GM23338 (cell line): ENCODE measurements at regions not wholly inside any gene's neighbourhood (a gene's known extent, or its start where the extent isn't known, plus 50 kb on each side); places are given as distances from the start of the nearest gene placed in this dataset.

ENCODE experiments used
- ATAC-seq: fragments of 200-7000 bp; cut with Tn5 transposase; 3 replicates; pipeline ENCODE4 v1.9.1; 2020
- DNase-seq: peaks from one replicate; pipeline ENCODE4 v3.0.0-alpha.2; 2015; ENCODE audit warnings: low spot score
- H2AFZ ChIP-seq: fragments of 200-600 bp; sonication (generic); 2 replicates; pipeline ENCODE4 v1.8.0; 2016; ENCODE audit warnings: antibody characterized with exemption, mild to moderate bottlenecking, moderate library complexity
- H3F3A ChIP-seq: fragments of 200-600 bp; sonication (generic); replicated peaks from 2 replicates; pipeline ENCODE4 v1.8.0; 2017; ENCODE audit warnings: antibody characterized with exemption, mixed run types, low read depth
- H3K27ac ChIP-seq: fragments of 200-600 bp; sonication (generic); 2 replicates; pipeline ENCODE4 v1.6.1; 2016; ENCODE audit warnings: low read depth
- H3K27me3 ChIP-seq: fragments of 200-600 bp; sonication (generic); 2 replicates; pipeline ENCODE4 v1.8.0; 2016; ENCODE audit warnings: mild to moderate bottlenecking, mixed run types, moderate library complexity; ENCODE audit not compliant: insufficient read depth
- H3K36me3 ChIP-seq: fragments of 200-600 bp; sonication (generic); 2 replicates; pipeline ENCODE4 v1.8.0; 2016; ENCODE audit warnings: mild to moderate bottlenecking; ENCODE audit not compliant: insufficient read depth
- H3K4me1 ChIP-seq: fragments of 200-600 bp; sonication (generic); 2 replicates; pipeline ENCODE4 v1.8.0; 2016; ENCODE audit warnings: mild to moderate bottlenecking, moderate library complexity; ENCODE audit not compliant: insufficient read depth
- H3K4me2 ChIP-seq: fragments of 200-600 bp; sonication (generic); 2 replicates; pipeline ENCODE4 v1.7.1; 2017; ENCODE audit warnings: mixed run types
- H3K4me3 ChIP-seq: fragments of 200-600 bp; sonication (generic); 2 replicates; pipeline ENCODE4 v1.6.1; 2016; ENCODE audit warnings: mixed run types
- H3K79me2 ChIP-seq: fragments of 200-600 bp; sonication (generic); replicated peaks from 2 replicates; pipeline ENCODE4 v1.8.0; 2017; ENCODE audit warnings: mild to moderate bottlenecking; ENCODE audit not compliant: insufficient read depth
- H3K9me2 ChIP-seq: fragments of 200-600 bp; sonication (generic); 2 replicates; pipeline ENCODE4 v1.8.0; 2017; ENCODE audit not compliant: insufficient read depth
- H4K20me1 ChIP-seq: fragments of 200-600 bp; sonication (generic); replicated peaks from 2 replicates; pipeline ENCODE4 v1.8.0; 2017; ENCODE audit warnings: mild to moderate bottlenecking; ENCODE audit not compliant: insufficient read depth
- H3K27ac Mint-ChIP-seq: 2 replicates; pipeline ENCODE4 v1.8.0; 2020; ENCODE audit warnings: inconsistent platforms, mild to moderate bottlenecking, moderate library complexity, mixed read lengths
- H3K27me3 Mint-ChIP-seq: 3 replicates; pipeline ENCODE4 v1.8.0; 2022; ENCODE audit warnings: low read depth, mild to moderate bottlenecking, moderate library complexity, mixed read lengths, inconsistent platforms; ENCODE audit not compliant: insufficient read depth, poor library complexity
- H3K36me3 Mint-ChIP-seq: 3 replicates; pipeline ENCODE4 v1.8.0; 2021; ENCODE audit warnings: low read depth, mild to moderate bottlenecking, inconsistent platforms, moderate library complexity, mixed read lengths
- H3K4me1 Mint-ChIP-seq: 3 replicates; pipeline ENCODE4 v1.8.0; 2020; ENCODE audit warnings: mild to moderate bottlenecking, inconsistent platforms, mixed read lengths
- H3K4me3 Mint-ChIP-seq: 3 replicates; pipeline ENCODE4 v1.8.0; 2021; ENCODE audit warnings: moderate library complexity, mild to moderate bottlenecking, inconsistent platforms, mixed read lengths
- H3K9me3 Mint-ChIP-seq: 3 replicates; pipeline ENCODE4 v1.8.0; 2020; ENCODE audit warnings: moderate library complexity, mild to moderate bottlenecking, inconsistent platforms, mixed read lengths
- CTCF ChIP-seq, 2 experiments: fragments of 200-600 bp in 1 of 2; sonication (generic) in 1 of 2; conservative IDR thresholded peaks; 2 replicates each; pipeline versions ENCODE4 v1.5.1 to v1.6.1; 2016 to 2017; ENCODE audit warnings: antibody characterized with exemption in 2 of 2, low read depth in 2 of 2, mild to moderate bottlenecking in 2 of 2, moderate library complexity in 1 of 2
- EZH2phosphoT487 ChIP-seq: fragments of 200-600 bp; sonication (generic); IDR thresholded peaks from one replicate; pipeline ENCODE4 v1.8.1; 2018; ENCODE audit warnings: antibody characterized with exemption; ENCODE audit not compliant: unreplicated experiment
- JUNB ChIP-seq: IDR thresholded peaks from one replicate; pipeline ENCODE4 v1.6.1; 2016; ENCODE audit warnings: antibody characterized with exemption; ENCODE audit not compliant: unreplicated experiment
- NANOG ChIP-seq: IDR thresholded peaks from 2 replicates; pipeline ENCODE4 v1.6.1; 2016; ENCODE audit warnings: antibody characterized with exemption, borderline replicate concordance
- POLR2AphosphoS5 ChIP-seq: IDR thresholded peaks from 2 replicates; pipeline ENCODE4 v1.6.1; 2016; ENCODE audit warnings: antibody characterized with exemption, low read depth
- ZNF114 ChIP-seq: fragments of 250-450 bp; sonication (Bioruptor Pico); IDR thresholded peaks from 2 replicates; pipeline ENCODE4 v1.5.0; 2020; ENCODE audit warnings: mild to moderate bottlenecking, moderate library complexity
- TF ChIP-seq, protein P1 (sequence below): IDR thresholded peaks from 2 replicates; pipeline ENCODE4 v1.6.1; 2016; ENCODE audit warnings: antibody characterized with exemption
- TF ChIP-seq, protein P2 (sequence below): fragments of 250-450 bp; sonication (Bioruptor Pico); IDR thresholded peaks from 2 replicates; pipeline ENCODE4 v1.5.0; 2020; ENCODE audit warnings: mild to moderate bottlenecking, moderate library complexity

- Mint-ChIP-seq H3K27me3 (peaks cover 10% of the 10 kb centered on the region), H3K9me3 (no peaks in the 10 kb centered on the region), H3K4me3 (no peak overlapping the region), H3K36me3 (no peaks in the 10 kb centered on the region), H3K4me1 (no peaks in the 10 kb centered on the region), H3K27ac (no peak overlapping the region)
- Histone ChIP-seq H3K27me3 (no peaks in the 10 kb centered on the region), H2AFZ (no peak overlapping the region), H3K27ac (no peak overlapping the region), H3K4me1 (no peaks in the 10 kb centered on the region), H3F3A (no peaks in the 10 kb centered on the region), H4K20me1 (no peaks in the 10 kb centered on the region), H3K9me2 (no peaks in the 10 kb centered on the region), H3K36me3 (no peaks in the 10 kb centered on the region), H3K79me2 (no peaks in the 10 kb centered on the region), H3K4me3 (no peak overlapping the region), H3K4me2 (no peak overlapping the region)
- no peak for DNase-seq
- TF ChIP-seq CTCF (conservative IDR thresholded peaks at IDR 0.05; ENCODE audit: low read depth in 2 of 2) (no peak), NANOG (no peak), JUNB (no peak), POLR2AphosphoS5 (no peak), ZNF114 (CRISPR knock-in tag) (no peak), EZH2phosphoT487 (no peak)
- TF ChIP-seq, protein P1, sequence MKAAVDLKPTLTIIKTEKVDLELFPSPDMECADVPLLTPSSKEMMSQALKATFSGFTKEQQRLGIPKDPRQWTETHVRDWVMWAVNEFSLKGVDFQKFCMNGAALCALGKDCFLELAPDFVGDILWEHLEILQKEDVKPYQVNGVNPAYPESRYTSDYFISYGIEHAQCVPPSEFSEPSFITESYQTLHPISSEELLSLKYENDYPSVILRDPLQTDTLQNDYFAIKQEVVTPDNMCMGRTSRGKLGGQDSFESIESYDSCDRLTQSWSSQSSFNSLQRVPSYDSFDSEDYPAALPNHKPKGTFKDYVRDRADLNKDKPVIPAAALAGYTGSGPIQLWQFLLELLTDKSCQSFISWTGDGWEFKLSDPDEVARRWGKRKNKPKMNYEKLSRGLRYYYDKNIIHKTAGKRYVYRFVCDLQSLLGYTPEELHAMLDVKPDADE = no peak
- TF ChIP-seq, protein P2, sequence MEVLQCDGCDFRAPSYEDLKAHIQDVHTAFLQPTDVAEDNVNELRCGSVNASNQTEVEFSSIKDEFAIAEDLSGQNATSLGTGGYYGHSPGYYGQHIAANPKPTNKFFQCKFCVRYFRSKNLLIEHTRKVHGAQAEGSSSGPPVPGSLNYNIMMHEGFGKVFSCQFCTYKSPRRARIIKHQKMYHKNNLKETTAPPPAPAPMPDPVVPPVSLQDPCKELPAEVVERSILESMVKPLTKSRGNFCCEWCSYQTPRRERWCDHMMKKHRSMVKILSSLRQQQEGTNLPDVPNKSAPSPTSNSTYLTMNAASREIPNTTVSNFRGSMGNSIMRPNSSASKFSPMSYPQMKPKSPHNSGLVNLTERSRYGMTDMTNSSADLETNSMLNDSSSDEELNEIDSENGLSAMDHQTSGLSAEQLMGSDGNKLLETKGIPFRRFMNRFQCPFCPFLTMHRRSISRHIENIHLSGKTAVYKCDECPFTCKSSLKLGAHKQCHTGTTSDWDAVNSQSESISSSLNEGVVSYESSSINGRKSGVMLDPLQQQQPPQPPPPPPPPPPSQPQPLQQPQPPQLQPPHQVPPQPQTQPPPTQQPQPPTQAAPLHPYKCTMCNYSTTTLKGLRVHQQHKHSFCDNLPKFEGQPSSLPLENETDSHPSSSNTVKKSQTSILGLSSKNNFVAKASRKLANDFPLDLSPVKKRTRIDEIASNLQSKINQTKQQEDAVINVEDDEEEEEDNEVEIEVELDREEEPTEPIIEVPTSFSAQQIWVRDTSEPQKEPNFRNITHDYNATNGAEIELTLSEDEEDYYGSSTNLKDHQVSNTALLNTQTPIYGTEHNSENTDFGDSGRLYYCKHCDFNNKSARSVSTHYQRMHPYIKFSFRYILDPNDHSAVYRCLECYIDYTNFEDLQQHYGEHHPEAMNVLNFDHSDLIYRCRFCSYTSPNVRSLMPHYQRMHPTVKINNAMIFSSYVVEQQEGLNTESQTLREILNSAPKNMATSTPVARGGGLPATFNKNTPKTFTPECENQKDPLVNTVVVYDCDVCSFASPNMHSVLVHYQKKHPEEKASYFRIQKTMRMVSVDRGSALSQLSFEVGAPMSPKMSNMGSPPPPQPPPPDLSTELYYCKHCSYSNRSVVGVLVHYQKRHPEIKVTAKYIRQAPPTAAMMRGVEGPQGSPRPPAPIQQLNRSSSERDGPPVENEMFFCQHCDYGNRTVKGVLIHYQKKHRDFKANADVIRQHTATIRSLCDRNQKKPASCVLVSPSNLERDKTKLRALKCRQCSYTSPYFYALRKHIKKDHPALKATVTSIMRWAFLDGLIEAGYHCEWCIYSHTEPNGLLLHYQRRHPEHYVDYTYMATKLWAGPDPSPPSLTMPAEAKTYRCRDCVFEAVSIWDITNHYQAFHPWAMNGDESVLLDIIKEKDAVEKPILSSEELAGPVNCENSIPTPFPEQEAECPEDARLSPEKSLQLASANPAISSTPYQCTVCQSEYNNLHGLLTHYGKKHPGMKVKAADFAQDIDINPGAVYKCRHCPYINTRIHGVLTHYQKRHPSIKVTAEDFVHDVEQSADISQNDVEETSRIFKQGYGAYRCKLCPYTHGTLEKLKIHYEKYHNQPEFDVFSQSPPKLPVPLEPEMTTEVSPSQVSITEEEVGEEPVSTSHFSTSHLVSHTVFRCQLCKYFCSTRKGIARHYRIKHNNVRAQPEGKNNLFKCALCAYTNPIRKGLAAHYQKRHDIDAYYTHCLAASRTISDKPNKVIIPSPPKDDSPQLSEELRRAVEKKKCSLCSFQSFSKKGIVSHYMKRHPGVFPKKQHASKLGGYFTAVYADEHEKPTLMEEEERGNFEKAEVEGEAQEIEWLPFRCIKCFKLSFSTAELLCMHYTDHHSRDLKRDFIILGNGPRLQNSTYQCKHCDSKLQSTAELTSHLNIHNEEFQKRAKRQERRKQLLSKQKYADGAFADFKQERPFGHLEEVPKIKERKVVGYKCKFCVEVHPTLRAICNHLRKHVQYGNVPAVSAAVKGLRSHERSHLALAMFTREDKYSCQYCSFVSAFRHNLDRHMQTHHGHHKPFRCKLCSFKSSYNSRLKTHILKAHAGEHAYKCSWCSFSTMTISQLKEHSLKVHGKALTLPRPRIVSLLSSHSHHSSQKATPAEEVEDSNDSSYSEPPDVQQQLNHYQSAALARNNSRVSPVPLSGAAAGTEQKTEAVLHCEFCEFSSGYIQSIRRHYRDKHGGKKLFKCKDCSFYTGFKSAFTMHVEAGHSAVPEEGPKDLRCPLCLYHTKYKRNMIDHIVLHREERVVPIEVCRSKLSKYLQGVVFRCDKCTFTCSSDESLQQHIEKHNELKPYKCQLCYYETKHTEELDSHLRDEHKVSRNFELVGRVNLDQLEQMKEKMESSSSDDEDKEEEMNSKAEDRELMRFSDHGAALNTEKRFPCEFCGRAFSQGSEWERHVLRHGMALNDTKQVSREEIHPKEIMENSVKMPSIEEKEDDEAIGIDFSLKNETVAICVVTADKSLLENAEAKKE = no peak
- ATAC-seq = no peak
Observed at GRCh38 chr7:32360127-32360526, 130.1 kb downstream of the LSM5 start.
